ENCODE measurements at regions not wholly inside any gene's neighbourhood (a gene's known extent, or its start where the extent isn't known, plus 50 kb on each side); places are given as distances from the start of the nearest gene placed in this dataset.

DNA sequence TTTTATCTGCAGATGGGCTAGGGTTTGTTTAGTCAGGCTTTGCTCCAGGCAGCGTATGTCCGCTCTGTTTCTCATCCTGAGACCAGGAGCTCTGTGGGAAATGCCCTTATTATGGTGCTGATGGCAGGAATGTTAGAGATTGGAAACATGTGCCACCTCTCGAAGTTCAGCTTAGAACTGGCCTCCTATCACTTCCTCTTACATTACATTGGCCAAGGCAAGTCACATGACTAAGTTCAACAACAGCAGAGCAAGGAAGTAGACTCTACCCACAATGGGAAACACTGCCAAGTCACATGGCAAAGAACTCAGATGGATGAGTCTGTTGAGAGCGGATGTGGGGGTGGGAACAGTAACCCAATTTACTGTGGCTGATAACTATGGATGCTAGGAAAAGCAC, 161.9 kb upstream of the WSCD2 start:
- no peak for DNase-seq (ENCODE audit: low spot score)
- TF ChIP-seq CTCF (IDR thresholded peaks at IDR 0.05) = no peak
- no peak for ATAC-seq (ENCODE audit: low FRiP score)

- no peak for ATAC-seq (ENCODE audit: low FRiP score)
- DNase-seq (ENCODE audit: low spot score) = no peak
- TF ChIP-seq CTCF (IDR thresholded peaks at IDR 0.05) = no peak
Observed at GRCh38 chr12:107973950-107974349, 155.1 kb upstream of the WSCD2 start.

DNA sequence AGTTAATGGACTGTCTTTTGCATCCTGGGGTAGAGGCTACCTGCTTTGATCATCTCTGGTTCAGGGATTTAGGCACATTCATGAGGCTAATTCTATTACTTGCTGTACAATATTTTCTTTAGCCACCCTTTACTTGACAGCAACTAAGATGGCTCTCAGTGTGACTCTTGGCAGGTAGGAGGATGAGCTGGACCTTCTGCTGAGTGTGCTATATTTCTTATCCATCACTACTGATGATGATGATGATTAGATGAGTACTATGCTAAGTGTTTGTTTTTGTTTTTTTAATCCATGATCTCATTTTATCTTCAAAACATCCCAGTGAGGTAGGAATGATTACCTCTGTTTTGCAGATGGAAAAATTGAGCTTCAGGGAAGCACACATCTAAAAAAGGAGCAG, 152.8 kb upstream of the WSCD2 start:
- TF ChIP-seq CTCF (IDR thresholded peaks at IDR 0.05) = no peak
- no peak for DNase-seq (ENCODE audit: low spot score)
- no peak for ATAC-seq (ENCODE audit: low FRiP score)

DNA sequence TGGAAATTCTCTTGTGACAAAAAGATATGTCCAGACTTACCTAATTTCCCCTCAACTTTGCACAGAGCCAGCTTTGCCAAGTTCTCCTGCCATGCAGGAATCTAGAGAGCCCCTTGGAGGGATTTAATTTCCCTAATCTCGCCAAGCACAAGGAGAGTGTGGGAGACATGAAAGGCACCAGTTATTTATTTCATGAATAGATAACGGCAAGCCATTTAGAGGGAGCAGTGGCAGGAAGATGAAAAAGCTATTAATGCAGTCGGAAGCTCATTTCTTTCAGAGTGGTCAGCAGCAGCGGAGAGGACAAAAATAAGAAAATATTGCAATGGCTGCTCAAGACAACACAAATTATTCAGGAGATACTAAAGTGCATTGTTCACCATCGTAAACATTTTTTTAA, 150.9 kb upstream of the WSCD2 start:
- ATAC-seq (ENCODE audit: low FRiP score) (no peak), DNase-seq (ENCODE audit: low spot score) (no peak)
- no peak for TF ChIP-seq CTCF (IDR thresholded peaks at IDR 0.05)

DNA sequence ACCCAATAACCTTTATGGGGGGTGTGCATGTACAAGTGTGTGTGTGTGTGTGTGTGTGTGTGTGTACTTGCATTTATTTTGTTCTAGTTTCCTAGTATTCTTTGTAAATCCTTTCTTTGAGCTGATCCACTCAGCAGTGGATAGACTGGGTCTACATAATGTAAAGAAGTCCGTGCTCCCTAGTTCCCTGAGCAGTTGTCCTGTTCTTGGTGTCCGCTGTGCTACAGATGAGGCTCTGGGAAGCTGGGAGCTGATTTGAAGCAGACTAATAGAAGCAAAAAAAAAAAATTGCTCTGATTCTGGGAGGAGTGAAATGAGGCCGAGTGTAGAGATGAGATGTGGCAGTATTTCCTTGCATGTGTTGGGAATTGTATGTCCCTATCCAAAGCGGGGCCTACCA, 150.4 kb upstream of the WSCD2 start:
- no peak for DNase-seq (ENCODE audit: low spot score)
- ATAC-seq (ENCODE audit: low FRiP score) = no peak
- no peak for TF ChIP-seq CTCF (IDR thresholded peaks at IDR 0.05)

- TF ChIP-seq CTCF (IDR thresholded peaks at IDR 0.05) = no peak
- ATAC-seq (ENCODE audit: low FRiP score) (no peak), DNase-seq (ENCODE audit: low spot score) (no peak)
Observed at GRCh38 chr12:107983756-107984472, 145.2 kb upstream of the WSCD2 start.

DNA sequence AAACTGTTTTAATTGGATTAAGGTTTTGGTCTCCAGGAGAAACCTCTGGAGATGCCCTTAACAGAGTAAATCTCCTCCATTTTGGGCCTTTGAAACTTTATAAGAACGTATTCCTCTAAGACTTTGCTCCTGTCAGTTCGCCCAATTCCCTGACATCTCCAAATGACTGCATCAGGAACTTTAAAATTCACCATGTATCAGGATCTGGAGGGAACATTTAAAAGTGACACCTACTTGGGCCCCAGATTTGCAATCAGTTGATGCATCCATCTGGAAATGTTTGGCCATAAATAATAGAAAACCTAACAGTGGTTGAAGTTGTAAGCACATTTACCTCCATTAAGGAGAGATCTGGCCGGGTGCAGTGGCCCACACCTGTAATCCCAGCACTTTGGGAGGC, 144.1 kb upstream of the WSCD2 start:
- DNase-seq (ENCODE audit: low spot score) = no peak
- no peak for ATAC-seq (ENCODE audit: low FRiP score)
- no peak for TF ChIP-seq CTCF (IDR thresholded peaks at IDR 0.05)
